Epithelial cell of prostate (primary cell): ENCODE measurements at regions not wholly inside any gene's neighbourhood (a gene's known extent, or its start where the extent isn't known, plus 50 kb on each side); places are given as distances from the start of the nearest gene placed in this dataset.

Experiments
- DNase-seq: peaks from one replicate; pipeline ENCODE4 v3.0.0-alpha.2; 2011; ENCODE audit warnings: low read depth, low spot score
- H3K27ac ChIP-seq: fragments of 450-650 bp; 2 replicates; pipeline ENCODE4 v1.5.1; 2017; ENCODE audit warnings: mild to moderate bottlenecking

DNA sequence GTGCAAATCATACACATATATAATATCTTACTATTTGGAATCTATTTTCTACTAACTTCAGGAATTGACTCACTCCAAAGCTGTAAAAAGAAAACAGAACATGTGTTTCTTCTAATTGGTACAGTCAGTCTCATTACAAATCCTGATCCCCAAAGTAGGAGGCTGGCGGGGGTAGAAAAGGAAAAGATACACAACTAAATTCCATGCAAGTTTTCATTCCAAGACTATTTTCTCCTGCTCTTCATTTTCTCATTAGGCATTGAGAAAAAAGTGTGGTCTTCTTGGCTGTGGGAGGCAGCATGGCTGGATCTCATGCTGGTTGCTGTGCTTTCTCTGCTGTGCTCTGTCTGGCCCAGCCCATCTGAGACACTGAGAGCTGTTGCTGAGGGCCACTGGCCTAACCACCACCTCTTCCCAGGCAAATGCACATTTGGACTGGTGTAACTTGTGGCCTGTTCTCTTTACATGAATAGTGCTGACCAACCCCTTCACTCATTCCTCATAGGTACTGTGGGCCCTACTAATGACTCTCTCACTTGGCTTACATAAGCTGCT, 1107.5 kb upstream of the B3GALT2 start:
- DNase-seq = no peak
- no peak overlapping the region for H3K27ac ChIP-seq

DNA sequence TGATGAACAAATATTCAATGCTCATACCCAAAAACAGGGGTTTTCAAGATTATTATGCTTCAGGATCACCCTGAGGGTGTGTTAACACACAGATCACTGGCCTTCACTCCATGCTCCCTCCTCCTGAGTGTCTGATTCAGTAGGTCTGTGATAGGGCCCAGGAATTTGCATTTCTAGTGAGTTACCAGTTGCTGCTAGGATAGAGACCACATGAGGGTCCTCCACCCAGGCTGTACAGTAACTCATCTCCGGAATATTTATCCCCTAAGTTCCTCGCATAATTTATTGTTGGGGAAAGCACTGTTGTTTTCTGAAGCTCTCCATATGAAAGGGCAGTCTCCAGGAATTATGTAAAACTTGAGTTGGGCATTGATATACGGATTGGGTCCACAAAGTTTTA, 1106.6 kb upstream of the B3GALT2 start:
- DNase-seq = no peak
- no peak overlapping the region for H3K27ac ChIP-seq

DNA sequence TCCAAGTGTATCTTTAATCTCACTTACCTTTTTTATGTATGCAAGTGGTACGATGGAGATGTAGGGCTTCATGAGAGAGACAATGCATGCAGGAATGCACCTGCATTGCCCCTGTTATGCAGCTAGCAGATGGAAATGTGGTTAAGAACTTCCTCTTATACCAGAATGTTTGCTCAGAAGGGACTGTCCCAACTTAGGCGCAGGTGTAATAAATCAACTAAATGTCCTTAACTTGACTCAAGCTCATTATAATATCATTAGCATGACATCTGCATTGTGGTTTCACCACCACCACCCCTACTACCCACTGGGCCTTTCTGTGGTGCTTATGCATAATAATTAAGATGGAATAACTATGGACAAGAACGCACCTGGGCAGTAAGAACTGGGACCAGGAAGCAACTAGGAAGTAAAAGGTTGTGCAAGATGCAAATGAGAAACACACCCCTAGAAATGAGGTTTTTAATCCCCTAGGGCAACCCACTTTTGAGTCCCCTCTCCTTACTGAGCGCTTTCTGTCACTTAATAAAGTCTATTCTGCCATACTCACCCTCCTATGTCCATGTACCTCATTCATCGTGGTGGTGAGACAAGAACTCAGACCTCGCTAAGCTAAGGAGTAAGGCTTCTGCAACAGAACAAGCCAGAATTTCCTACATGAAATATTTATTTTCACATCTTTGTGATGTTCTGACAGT, 1103.3 kb upstream of the B3GALT2 start:
- no peak for DNase-seq
- H3K27ac ChIP-seq = no peak overlapping the region

DNA sequence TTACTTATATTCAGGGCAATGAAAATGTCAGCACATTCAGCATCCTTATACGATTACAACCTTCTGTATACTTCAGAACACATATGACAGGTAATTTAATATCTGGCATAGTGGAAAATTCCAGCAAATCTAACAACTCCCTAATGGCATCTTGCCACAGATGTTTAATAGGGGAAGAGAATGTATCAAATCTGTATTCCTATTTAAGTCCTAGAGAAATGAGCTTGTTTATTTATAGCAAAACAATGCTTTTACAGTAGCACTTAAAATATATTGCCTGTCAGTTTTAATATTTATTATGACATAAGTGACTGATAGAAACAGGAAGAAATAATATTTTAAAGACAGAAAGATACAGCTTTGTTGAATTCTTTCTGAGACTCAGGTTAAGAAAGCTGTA, 1101.8 kb upstream of the B3GALT2 start:
- DNase-seq = no peak
- no peak overlapping the region for H3K27ac ChIP-seq

DNA sequence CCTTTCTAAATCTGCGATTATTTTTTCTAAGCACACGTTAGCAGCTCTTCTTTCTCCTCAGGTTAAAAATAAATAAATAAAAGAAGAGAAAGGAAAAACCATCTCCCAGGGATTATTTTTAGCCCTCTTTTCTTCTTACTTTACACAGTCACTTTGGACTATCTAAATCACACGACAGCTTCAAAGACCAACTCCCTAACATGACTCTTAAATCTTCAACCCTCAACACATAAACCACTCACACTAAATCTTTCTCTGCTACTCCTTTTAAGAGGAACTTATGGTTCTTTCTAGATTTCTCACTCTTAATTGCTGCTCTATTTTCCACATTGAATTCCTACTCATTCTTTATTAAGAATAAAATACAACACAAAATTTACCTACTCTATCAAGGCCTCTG, 1095.0 kb upstream of the B3GALT2 start:
- H3K27ac ChIP-seq = no peak overlapping the region
- no peak for DNase-seq

DNA sequence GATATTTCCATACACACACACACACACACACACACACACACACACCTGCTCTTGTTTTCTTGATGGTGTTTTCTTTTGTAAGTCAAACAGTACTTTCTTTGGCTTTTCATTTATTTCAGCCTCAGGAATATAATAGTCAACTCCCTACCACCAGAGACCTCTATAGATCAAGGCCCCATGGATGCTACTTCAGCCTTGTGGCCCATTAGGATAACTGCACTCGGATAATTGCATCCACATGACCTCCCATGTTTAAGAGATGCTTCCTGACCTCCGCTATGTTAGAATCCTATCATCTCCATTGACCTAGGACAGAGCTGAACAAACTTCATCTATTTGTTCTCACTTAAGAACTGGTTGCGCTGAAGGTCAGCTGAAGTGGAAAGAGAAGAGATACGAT, 1094.0 kb upstream of the B3GALT2 start:
- H3K27ac ChIP-seq = no peak overlapping the region
- DNase-seq = no peak

DNA sequence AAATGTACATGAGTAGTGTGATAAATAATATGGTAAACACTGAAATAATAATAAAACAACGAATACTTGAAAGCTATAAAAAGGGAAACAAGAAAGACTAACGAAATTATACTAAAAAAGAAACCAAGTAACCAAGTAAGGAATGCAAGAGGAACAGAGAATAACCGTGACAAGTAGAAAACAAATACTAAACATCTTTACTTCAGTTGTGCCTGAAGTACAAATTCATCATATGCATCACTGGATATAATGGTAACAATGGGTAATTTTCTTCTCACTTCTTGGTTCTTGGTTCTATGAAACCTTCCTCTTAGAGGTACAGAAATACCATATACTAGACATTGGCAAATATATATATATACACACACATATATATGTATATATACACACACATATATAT, 1093.6 kb upstream of the B3GALT2 start:
- DNase-seq = no peak
- no peak overlapping the region for H3K27ac ChIP-seq

DNA sequence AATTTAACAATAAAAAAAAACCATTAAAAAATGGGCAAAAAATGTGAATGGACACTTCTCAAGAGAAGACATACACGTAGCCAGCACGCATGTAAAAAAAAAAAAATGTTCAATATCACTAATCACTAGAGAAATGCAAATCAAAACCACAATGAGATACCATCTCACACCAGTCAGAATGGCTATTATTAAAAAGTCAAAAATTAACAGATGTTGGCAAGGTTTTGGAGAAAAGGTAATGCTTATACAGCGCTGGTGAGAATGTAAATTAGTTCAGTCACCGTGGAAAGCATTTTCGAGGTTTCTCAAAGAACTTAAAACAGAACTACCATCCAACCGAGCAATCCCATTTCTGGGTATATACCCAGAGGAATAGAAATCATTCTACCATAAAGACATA, 1091.5 kb upstream of the B3GALT2 start:
- DNase-seq = no peak
- H3K27ac ChIP-seq = no peak overlapping the region

DNA sequence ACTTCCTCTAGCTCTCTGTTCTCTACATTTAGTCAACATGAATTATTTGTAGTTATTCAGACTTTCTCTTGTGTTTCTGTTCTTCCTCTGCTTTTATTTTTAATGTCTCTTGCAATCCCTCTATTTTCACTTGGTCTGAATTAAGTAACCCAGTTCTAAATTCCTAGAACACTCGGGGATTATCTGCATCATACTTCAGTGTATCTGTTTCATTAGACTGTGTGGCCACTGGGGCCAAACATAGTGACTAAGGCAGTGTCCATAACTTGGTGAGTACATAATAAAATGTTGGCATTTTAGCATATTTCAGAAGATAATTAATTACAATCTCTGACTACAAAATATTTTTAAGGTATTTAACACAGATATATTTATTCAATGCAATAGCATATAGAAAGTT, 1087.2 kb upstream of the B3GALT2 start:
- no peak overlapping the region for H3K27ac ChIP-seq
- no peak for DNase-seq

DNA sequence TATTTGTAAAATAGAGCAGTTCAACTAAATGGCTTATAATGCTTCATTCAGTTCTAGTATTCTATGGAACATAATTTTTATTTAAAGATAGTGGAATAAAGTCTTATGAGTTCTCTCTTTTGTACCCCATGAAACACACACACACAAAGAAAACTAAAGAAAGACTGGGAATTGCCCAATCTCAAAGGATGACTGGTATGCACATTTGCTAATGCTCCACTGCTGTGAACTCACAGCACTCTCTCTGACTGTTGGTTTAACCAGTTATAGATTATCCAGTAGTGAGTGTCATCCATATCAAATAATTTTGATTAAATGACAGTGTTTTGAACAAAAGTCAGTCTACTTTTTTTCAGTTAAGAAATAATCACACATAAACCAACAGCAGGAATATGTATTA, 1082.4 kb upstream of the B3GALT2 start:
- no peak overlapping the region for H3K27ac ChIP-seq
- no peak for DNase-seq

DNA sequence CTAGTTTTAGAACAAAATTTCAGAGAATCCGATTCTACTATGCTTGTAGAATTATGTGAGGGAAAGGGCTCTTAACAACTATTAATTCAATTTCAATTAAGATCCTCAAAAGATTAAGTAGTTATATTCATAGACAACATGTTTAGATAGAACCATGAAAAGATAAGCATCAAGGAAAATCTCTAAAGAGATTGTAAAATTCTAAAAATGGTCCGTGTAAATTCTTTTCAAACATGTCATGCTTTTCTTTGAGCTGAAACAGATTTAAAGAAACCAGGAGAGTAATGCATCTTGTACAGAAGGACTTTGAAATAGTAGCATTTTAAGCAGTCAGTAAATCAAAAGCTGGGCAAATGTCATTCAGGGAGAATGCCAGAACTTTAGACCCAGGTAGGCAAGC, 1080.6 kb upstream of the B3GALT2 start:
- DNase-seq = no peak
- H3K27ac ChIP-seq = no peak overlapping the region

DNA sequence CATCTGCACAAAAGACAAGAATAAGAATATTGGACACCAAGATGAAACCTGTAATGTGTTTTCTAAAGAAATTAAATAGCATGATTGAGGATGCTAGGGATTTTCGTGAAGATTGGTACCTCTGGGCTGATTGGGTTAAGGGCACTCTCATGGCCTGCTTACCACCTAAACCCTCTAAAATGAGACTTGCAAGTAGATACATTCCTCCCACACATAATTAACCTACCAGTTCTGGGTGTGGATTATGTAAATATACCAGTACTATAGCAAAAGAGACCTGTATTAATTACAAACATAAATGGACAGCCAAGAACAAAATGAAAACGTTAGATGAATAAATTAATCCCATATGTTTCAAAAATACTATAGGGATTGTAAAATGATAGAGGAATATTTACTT, 1069.6 kb upstream of the B3GALT2 start:
- no peak overlapping the region for H3K27ac ChIP-seq
- no peak for DNase-seq

DNA sequence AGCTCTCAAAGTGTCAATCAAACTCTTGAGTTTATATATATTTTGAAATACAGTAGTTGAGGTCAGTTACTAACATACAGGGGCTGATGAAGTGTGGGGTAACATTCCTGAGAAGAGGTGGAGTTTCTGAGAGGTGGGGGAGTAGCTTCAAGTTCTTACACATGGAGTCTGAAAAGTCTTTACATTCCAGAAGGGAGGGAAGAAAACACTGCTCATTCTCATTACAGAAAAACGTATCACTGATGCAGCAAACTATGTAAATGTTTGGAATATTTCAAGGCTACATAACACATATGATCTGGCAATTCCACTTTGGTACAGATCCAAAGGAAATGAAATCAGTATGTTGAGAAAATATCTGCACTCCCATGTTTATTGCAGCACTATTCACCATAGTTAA, 1065.8 kb upstream of the B3GALT2 start:
- H3K27ac ChIP-seq = no peak overlapping the region
- no peak for DNase-seq

DNA sequence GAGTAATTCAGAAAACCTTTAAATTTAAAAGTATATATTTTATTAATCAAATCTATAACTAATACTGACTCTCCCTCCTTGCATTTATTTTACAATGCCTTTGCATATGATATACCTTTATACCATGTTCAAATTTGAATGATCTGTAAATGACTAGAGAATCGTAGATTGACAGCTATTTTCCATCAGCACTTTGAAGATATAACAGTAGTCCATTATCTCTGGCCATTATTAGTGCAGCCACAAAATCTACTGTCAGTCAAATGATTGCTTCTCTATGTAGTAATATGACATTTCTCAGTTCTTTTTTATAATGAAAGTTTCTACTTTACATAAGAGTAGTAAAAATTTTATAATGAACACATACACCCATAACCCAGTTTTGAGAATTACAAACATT, 1054.8 kb upstream of the B3GALT2 start:
- H3K27ac ChIP-seq = no peak overlapping the region
- DNase-seq = no peak

DNA sequence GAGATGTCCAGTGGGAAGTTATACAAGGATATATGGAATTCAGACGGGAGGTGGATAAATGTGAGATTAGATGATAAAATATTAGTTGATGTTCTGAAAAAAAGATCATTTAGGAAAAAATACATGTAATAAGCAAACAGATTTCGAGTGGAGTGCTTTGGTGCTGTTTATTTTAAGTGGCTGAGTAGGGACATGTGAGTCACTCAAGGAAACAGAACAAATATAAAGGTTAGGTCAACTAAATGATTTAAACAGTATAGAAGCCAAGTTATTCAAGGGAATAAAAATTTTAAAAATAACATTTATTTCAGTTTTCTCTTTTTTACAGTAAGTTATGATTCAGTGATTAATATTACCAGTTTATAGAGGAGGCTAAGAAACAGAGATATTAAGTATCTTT, 1046.7 kb upstream of the B3GALT2 start:
- no peak for DNase-seq
- H3K27ac ChIP-seq = no peak overlapping the region

DNA sequence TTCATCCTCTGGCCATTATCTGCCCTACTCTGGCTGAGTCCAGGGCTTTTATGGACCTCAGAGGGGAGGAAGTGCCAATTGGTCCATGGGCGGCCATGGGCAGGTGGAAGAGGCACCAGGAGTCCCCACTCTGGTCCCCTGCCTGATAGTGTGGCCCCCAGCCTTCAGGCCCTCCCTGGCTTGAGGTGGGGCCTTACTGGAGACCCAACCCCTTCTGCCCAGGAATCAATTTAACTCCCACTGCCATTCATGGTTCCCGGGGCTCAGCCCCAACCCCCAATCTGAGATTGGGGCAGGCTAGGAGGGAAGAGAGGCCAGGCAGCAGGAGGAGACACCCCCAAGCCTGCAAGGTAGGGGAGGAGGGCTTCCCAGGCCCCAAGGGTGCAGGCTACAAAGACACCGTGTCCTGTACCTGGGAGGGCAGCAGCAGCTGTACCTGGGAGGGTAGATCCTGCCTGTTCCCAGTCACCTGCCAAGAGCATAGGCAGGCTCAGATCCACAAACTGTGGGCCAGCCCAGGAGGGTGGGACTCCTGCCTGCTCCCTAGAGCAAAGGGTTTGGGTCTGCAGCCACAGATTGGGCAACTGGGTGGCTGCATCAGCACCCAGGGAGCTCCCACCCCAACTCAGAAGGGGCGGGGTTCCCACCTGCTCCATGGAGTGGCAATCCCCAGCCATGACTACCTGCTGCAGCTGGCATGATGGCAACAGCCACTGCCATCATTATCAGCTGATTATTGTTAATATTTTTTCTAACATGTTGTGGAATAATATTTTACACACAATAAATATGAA, 1044.1 kb upstream of the B3GALT2 start:
- no peak overlapping the region for H3K27ac ChIP-seq

DNA sequence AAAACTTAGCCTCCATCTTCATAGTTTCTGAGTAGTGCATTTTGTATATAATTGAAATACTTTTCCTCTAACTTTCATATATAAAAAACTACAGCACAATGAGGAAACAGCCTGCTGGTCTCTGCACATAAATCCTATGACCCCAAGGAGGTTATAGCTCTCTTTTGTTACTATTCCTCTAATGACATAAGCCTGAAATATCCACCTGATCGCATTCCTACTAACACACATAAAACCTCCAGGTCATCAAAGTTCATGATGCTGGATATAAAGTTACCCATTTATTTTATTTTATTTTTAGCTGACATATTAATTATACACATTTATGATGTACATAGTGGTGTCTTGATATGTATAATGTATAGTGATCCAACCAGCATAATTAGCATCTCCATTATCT, 1042.0 kb upstream of the B3GALT2 start:
- no peak overlapping the region for H3K27ac ChIP-seq
- DNase-seq = no peak

More for the DNA sequence above, 1044.1 kb upstream of the B3GALT2 start:
- no peak for DNase-seq

DNA sequence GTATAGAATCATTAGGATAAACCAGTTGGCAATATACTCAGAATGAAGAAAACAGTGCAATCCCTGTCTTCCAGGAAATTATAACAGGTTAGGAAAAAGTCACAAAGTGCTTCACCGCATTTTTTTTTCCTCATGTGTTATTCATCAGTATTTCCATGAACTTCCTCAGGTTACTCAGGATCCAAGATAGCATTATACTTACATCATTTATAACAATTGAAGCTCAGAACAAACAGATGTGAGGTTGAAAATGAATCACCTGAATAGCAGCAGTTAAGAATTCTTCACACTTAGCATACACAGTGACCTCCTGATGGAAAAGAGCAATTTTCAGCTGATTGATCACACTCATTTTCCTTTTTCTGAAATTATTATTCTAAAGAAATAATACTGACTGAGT, 1040.7 kb upstream of the B3GALT2 start:
- H3K27ac ChIP-seq = no peak overlapping the region
- no peak for DNase-seq

DNA sequence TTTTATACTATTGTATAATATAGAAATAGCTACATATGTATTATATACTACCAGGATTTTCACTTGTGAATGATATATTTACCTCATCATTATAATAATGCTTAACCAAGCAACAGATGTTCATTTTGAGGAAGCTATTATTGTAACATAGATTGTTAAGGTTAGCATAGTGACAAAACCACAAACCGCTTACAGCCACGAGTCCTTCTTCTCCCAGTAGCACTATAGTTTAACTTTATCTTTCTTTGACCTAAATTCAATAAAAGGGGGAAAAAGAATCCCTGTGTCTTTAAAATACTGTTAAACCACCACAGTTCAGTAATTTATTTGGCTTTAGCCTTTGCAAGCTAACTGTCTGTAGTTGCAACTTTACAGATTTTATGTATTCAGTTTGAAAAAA, 1039.4 kb upstream of the B3GALT2 start:
- H3K27ac ChIP-seq = no peak overlapping the region
- DNase-seq = no peak

DNA sequence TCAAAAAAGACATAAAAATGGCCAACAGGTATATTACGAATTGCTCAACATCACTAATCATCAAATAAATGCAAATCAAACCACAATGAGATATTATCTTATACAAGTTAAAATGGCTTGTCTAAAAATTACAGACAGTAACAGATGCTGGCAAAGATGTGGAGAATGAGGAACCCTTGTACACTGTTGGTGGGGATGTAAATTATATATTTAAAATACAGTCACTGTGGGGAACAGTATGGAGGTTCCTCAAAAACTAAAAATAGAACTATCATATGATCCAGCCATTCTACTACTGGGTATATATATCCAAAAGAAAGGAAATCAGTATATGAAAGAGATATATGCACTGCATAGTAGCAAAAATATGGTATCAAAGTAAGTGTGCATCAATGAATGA, 1037.2 kb upstream of the B3GALT2 start:
- H3K27ac ChIP-seq = no peak overlapping the region
- no peak for DNase-seq

DNA sequence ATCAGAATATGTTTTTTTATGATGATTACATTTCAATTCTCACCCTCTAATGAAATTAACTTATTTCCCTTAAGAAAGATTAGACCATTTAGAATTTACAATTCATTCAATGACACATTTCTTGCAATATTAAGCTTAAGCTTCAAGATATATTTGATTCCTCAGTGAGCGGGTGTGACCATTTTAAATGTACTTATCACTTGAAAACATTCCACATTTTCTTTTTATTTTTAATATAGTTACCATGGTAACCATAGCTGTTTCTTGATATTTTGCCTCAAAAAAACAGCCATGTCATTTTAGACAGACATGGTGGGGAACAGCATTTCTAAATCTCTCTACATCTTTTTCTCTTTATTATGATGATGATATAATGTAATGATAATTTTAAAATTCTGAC, 1029.0 kb upstream of the B3GALT2 start:
- H3K27ac ChIP-seq = no peak overlapping the region
- DNase-seq = no peak

DNA sequence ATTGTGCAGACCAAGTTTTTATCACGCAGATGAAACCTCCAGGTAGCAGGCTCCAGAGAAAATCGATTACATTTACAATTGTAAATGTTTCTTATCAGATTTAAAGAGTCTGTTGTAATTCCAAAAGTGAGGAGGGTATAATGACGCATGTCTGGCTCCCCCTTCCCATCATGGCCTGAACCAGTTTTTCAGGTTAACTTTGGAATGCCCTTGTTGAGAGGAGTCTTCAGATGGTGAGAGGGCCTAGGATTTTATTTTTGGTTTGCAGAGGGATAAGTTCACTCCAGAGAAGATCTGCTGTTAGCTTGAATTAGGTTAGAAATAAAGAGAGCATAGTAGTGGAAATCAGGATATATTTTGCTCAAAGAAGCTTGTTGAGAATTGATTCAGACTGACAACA, 1028.3 kb upstream of the B3GALT2 start:
- no peak overlapping the region for H3K27ac ChIP-seq
- no peak for DNase-seq
